K562 (cell line): ENCODE measurements at regions not wholly inside any gene's neighbourhood (a gene's known extent, or its start where the extent isn't known, plus 50 kb on each side); places are given as distances from the start of the nearest gene placed in this dataset.

Experiments used
- ATAC-seq: fragments of 200-7000 bp; cut with Tn5 transposase; 3 replicates; pipeline ENCODE4 v1.9.1; 2020; ENCODE audit warnings: moderate library complexity
- BruUV-seq: library from RNA; stranded (reverse); fragments of 400-500 nt; replicated peaks from 2 replicates; lab custom pipeline; 2021; lab: Mats Ljungman, UMichigan
- CTCF ChIA-PET: fragments of 300-600 bp; formaldehyde crosslinking; extraction: SDS; loops from one replicate; lab custom pipeline; 2021; ENCODE audit warnings: low intra/inter-chr PET ratio; lab: Yijun Ruan, JAX
- POLR2A ChIA-PET: fragments of 300-600, 350-650 bp; sonication (Branson Sonifier 250); formaldehyde crosslinking; extraction: SDS; loops from one replicate; lab custom pipeline; 2021; ENCODE audit warnings: antibody characterized with exemption, inconsistent platforms; lab: Yijun Ruan, JAX
- DNase-seq, 4 experiments: peaks; one replicate each; pipeline versions ENCODE4 v3.0.0 to v3.0.0-alpha.2; 2011 to 2018; ENCODE audit warnings: low spot score in 3 of 4, mixed read lengths in 3 of 4; ENCODE audit errors: extremely low read depth in 1 of 4
- FAIRE-seq: peaks from 2 replicates; lab custom pipeline; 2011; peaks lifted over from hg19 to GRCh38; lab: Jason Lieb, UNC
- H2AFZ ChIP-seq: 2 replicates; pipeline ENCODE4 v1.6.0; 2011; ENCODE audit warnings: low read depth, low read length, control low read depth, inconsistent platforms
- H3K27ac ChIP-seq: fragments of 200-600 bp; 3 replicates; pipeline ENCODE4 v1.8.0; 2011; ENCODE audit warnings: low read depth, mild to moderate bottlenecking, control low read depth, inconsistent platforms, low read length, moderate library complexity, mixed read lengths; ENCODE audit errors: extremely low read depth
- H3K27me3 ChIP-seq, 2 experiments: fragments of 300-600 bp in 1 of 2; 2 replicates in 1 of 2; 3 replicates in 1 of 2; pipeline versions ENCODE4 v1.6.0 to v1.8.0; 2011; ENCODE audit warnings: inconsistent platforms in 2 of 2, low read length in 2 of 2, mild to moderate bottlenecking in 1 of 2, mixed read lengths in 1 of 2, moderate library complexity in 1 of 2; ENCODE audit not compliant: control insufficient read depth in 2 of 2, insufficient read depth in 2 of 2
- H3K36me3 ChIP-seq: fragments of 300-600 bp; 3 replicates; pipeline ENCODE4 v1.8.0; 2011; ENCODE audit warnings: mild to moderate bottlenecking, low read length, inconsistent platforms; ENCODE audit not compliant: control insufficient read depth, insufficient read depth
- H3K4me1 ChIP-seq, 2 experiments: fragments of 200-600 bp in 1 of 2; replicated peaks in 1 of 2; 2 replicates in 1 of 2; 3 replicates in 1 of 2; pipeline versions ENCODE4 v1.5.1 to v1.8.0; 2011; ENCODE audit warnings: inconsistent platforms in 2 of 2, low read length in 2 of 2, mild to moderate bottlenecking in 1 of 2, mixed read lengths in 1 of 2, moderate library complexity in 1 of 2; ENCODE audit not compliant: control insufficient read depth in 2 of 2, insufficient read depth in 2 of 2
- H3K4me2 ChIP-seq: 2 replicates; pipeline ENCODE4 v1.6.1; 2011; ENCODE audit warnings: low read length, control low read depth, inconsistent platforms, mixed read lengths; ENCODE audit not compliant: insufficient read depth
- H3K4me3 ChIP-seq: fragments of 200-600 bp; sonication (generic), shearing (Covaris generic); 2 replicates; pipeline ENCODE4 v1.5.1; 2016; ENCODE audit warnings: control low read depth, inconsistent platforms
- H3K79me2 ChIP-seq: fragments of 200-600 bp; 3 replicates; pipeline ENCODE4 v1.8.0; 2011; ENCODE audit warnings: low read length, inconsistent platforms; ENCODE audit not compliant: control insufficient read depth, insufficient read depth
- H3K9ac ChIP-seq, 2 experiments: 2 replicates each; pipeline versions ENCODE4 v1.6.0 to v1.6.1; 2011; ENCODE audit warnings: low read depth in 2 of 2, low read length in 2 of 2, control low read depth in 1 of 2, inconsistent platforms in 1 of 2, mild to moderate bottlenecking in 1 of 2, mixed read lengths in 1 of 2; ENCODE audit not compliant: insufficient read depth in 1 of 2
- H3K9me1 ChIP-seq: one replicate; pipeline ENCODE4 v1.6.0; 2011; ENCODE audit warnings: inconsistent platforms, mild to moderate bottlenecking, low read length, moderate library complexity; ENCODE audit not compliant: control insufficient read depth, insufficient read depth
- H3K9me3 ChIP-seq: replicated peaks from 2 replicates; pipeline ENCODE4 v1.5.1; 2011; ENCODE audit warnings: low read depth, low read length, inconsistent platforms; ENCODE audit not compliant: control insufficient read depth, insufficient read depth
- H4K20me1 ChIP-seq: replicated peaks from 2 replicates; pipeline ENCODE4 v1.6.1; 2011; ENCODE audit warnings: low read length, inconsistent platforms, mixed read lengths; ENCODE audit not compliant: control insufficient read depth, insufficient read depth
- ELF4 ChIP-seq: fragments of 450-650 bp; formaldehyde crosslinking; IDR thresholded peaks from 2 replicates; pipeline ENCODE4 v1.4.0; 2022; ENCODE audit warnings: missing genetic modification characterization
- HEY1 ChIP-seq: fragments of 250-450 bp; sonication (Bioruptor Pico); IDR thresholded peaks from 2 replicates; pipeline ENCODE4 v1.5.0; 2020; ENCODE audit warnings: mild to moderate bottlenecking, moderate library complexity, borderline replicate concordance
- KLF10 ChIP-seq: fragments of 250-450 bp; sonication (Bioruptor Pico); IDR thresholded peaks from 2 replicates; pipeline ENCODE4 v1.6.1; 2021; ENCODE audit warnings: matching md5 sums
- MTA1 ChIP-seq: fragments of 450-650 bp; IDR thresholded peaks from 2 replicates; pipeline ENCODE4 v1.6.1; 2017; ENCODE audit warnings: borderline replicate concordance
- MTA3 ChIP-seq: fragments of 450-650 bp; formaldehyde crosslinking; IDR thresholded peaks from 2 replicates; pipeline ENCODE4 v1.6.1; 2017; ENCODE audit warnings: mild to moderate bottlenecking, borderline replicate concordance
- NCOA1 ChIP-seq: fragments of 450-650 bp; IDR thresholded peaks from 2 replicates; pipeline ENCODE4 v1.6.1; 2016; ENCODE audit warnings: low read depth
- NR2C1 ChIP-seq, 2 experiments: fragments of 450-650 bp; IDR thresholded peaks; 2 replicates each; pipeline ENCODE4 v1.6.1; 2017; ENCODE audit warnings: mild to moderate bottlenecking in 2 of 2, antibody characterized with exemption in 1 of 2, inconsistent platforms in 1 of 2, missing compliant biosample characterization in 1 of 2, missing genetic modification characterization in 1 of 2
- TARDBP ChIP-seq: fragments of 450-650 bp; IDR thresholded peaks from 2 replicates; pipeline ENCODE4 v1.6.1; 2016
- TCF7L2 ChIP-seq: fragments of 150-350 bp; IDR thresholded peaks from 2 replicates; pipeline ENCODE4 v1.6.1; 2016; ENCODE audit warnings: low read depth, mild to moderate bottlenecking, low read length, moderate library complexity
- TEAD1 ChIP-seq, 2 experiments: fragments of 450-650 bp in 1 of 2; sonication (generic) in 1 of 2; formaldehyde crosslinking; IDR thresholded peaks; 2 replicates each; pipeline versions ENCODE4 v1.4.0 to v1.8.0; 2020 to 2022; ENCODE audit warnings: mild to moderate bottlenecking in 2 of 2, missing genetic modification reagents in 1 of 2
- THRAP3 ChIP-seq: fragments of 450-650 bp; IDR thresholded peaks from 2 replicates; pipeline ENCODE4 v1.6.1; 2016; ENCODE audit warnings: mild to moderate bottlenecking, inconsistent platforms, borderline replicate concordance
- ZBED1 ChIP-seq: IDR thresholded peaks from 2 replicates; pipeline ENCODE4 v1.6.1; 2014
- ZBTB5 ChIP-seq: fragments of 450-650 bp; IDR thresholded peaks from 2 replicates; pipeline ENCODE4 v1.6.1; 2017; ENCODE audit warnings: antibody characterized with exemption
- ZNF23 ChIP-seq: fragments of 250-450 bp; sonication (Bioruptor Pico); IDR thresholded peaks from 2 replicates; pipeline ENCODE4 v1.4.0; 2020; ENCODE audit warnings: mild to moderate bottlenecking
- ZNF280B ChIP-seq: fragments of 250-450 bp; sonication (Bioruptor Pico); IDR thresholded peaks from 2 replicates; pipeline ENCODE4 v1.5.1; 2021; ENCODE audit warnings: mild to moderate bottlenecking
- ZNF436 ChIP-seq: fragments of 250-450, 450-650 bp; sonication (Bioruptor Pico); formaldehyde crosslinking; IDR thresholded peaks from 2 replicates; pipeline ENCODE4 v1.7.0; 2020; ENCODE audit warnings: mild to moderate bottlenecking
- WGBS: fragments of 100-300 bp; shearing (Covaris generic); methylation state at CpG from one replicate; pipeline ENCODE4 v1.1.6; 2016; ENCODE audit warnings: low coverage, mixed read lengths; ENCODE audit not compliant: insufficient coverage; ENCODE audit errors: missing lambda C conversion rate; 5-methylcytosine and 5-hydroxymethylcytosine counted together
- in situ Hi-C: fragments of 300-500 bp; cut with MboI; formaldehyde crosslinking; loops from 4 replicates; pipeline ENCODE4 v1.15.0; 2018; ENCODE audit warnings: inconsistent platforms, mixed read lengths
- intact Hi-C: fragments of 100-400 bp; cut with micrococcal nuclease; formaldehyde crosslinking; loops from 2 replicates; pipeline ENCODE4 v1.14.2; 2022
- TF ChIP-seq, protein P1 (sequence below): fragments of 250-450 bp; sonication (Bioruptor Pico); IDR thresholded peaks from 2 replicates; pipeline ENCODE4 v1.4.0; 2020; ENCODE audit warnings: mild to moderate bottlenecking, moderate library complexity, borderline replicate concordance
- TF ChIP-seq, protein P2 (sequence below): fragments of 250-450 bp; sonication (Bioruptor Pico); IDR thresholded peaks from 2 replicates; pipeline ENCODE4 v1.5.0; 2020; ENCODE audit warnings: mild to moderate bottlenecking

- H3K27me3 ChIP-seq, result no peaks in the 10 kb centered on the region
- H3K4me1 ChIP-seq, result no peaks in the 10 kb centered on the region
- ChIA-PET POLR2A (no interaction called here), CTCF (no interaction called here)
- BruUV-seq, result no TSS peak
- in situ Hi-C loops (no loop called here), intact Hi-C loops (no loop called here)
- DNase-seq (no peak), FAIRE-seq (no peak), ATAC-seq (no peak)
- no peaks in the 10 kb centered on the region for H3K36me3 ChIP-seq
- no peak overlapping the region for H2AFZ ChIP-seq
- H3K79me2 ChIP-seq, result no peaks in the 10 kb centered on the region
- H3K9ac ChIP-seq, result no peak overlapping the region
- no peak overlapping the region for H3K27ac ChIP-seq
- H4K20me1 ChIP-seq, result no peaks in the 10 kb centered on the region
- H3K4me2 ChIP-seq, result no peak overlapping the region
- no peak overlapping the region for H3K4me3 ChIP-seq
- no peaks in the 10 kb centered on the region for H3K9me1 ChIP-seq
- H3K9me3 ChIP-seq, result no peaks in the 10 kb centered on the region; the same call in 1 of the 2 replicates
- WGBS, result 0% methylated on average over 3 of the region's 3 CpGs
- TF ChIP-seq ZBTB5, result no peak
- no peak for TF ChIP-seq ZNF280B (CRISPR knock-in tag)
- TF ChIP-seq, protein P1, sequence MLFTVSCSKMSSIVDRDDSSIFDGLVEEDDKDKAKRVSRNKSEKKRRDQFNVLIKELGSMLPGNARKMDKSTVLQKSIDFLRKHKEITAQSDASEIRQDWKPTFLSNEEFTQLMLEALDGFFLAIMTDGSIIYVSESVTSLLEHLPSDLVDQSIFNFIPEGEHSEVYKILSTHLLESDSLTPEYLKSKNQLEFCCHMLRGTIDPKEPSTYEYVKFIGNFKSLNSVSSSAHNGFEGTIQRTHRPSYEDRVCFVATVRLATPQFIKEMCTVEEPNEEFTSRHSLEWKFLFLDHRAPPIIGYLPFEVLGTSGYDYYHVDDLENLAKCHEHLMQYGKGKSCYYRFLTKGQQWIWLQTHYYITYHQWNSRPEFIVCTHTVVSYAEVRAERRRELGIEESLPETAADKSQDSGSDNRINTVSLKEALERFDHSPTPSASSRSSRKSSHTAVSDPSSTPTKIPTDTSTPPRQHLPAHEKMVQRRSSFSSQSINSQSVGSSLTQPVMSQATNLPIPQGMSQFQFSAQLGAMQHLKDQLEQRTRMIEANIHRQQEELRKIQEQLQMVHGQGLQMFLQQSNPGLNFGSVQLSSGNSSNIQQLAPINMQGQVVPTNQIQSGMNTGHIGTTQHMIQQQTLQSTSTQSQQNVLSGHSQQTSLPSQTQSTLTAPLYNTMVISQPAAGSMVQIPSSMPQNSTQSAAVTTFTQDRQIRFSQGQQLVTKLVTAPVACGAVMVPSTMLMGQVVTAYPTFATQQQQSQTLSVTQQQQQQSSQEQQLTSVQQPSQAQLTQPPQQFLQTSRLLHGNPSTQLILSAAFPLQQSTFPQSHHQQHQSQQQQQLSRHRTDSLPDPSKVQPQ (CRISPR knock-in tag), result no peak
- TF ChIP-seq NCOA1, result no peak
- no peak for TF ChIP-seq ZNF23
- TF ChIP-seq TEAD1 (CRISPR knock-in tag; IDR thresholded peaks at IDR 0.05), result no peak
- no peak for TF ChIP-seq NR2C1 (IDR thresholded peaks at IDR 0.05)
- no peak for TF ChIP-seq NR2C1 (tag; IDR thresholded peaks at IDR 0.05)
- no peak for TF ChIP-seq HEY1 (CRISPR knock-in tag)
- no peak for TF ChIP-seq TCF7L2
- no peak for TF ChIP-seq MTA3
- no peak for TF ChIP-seq ELF4 (CRISPR knock-in tag)
- no peak for TF ChIP-seq ZNF436 (CRISPR knock-in tag)
- no peak for TF ChIP-seq ZBED1
- TF ChIP-seq TARDBP, result no peak
- TF ChIP-seq MTA1, result no peak
- no peak for TF ChIP-seq THRAP3
- TF ChIP-seq, protein P2, sequence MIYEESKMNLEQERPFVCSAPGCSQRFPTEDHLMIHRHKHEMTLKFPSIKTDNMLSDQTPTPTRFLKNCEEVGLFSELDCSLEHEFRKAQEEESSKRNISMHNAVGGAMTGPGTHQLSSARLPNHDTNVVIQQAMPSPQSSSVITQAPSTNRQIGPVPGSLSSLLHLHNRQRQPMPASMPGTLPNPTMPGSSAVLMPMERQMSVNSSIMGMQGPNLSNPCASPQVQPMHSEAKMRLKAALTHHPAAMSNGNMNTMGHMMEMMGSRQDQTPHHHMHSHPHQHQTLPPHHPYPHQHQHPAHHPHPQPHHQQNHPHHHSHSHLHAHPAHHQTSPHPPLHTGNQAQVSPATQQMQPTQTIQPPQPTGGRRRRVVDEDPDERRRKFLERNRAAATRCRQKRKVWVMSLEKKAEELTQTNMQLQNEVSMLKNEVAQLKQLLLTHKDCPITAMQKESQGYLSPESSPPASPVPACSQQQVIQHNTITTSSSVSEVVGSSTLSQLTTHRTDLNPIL (CRISPR knock-in tag), result no peak
- TF ChIP-seq KLF10 (CRISPR knock-in tag), result no peak
Observed at GRCh38 chr4:14217401-14217800, 589.9 kb upstream of the BOD1L1 start.
